ENCODE measurements at regions not wholly inside any gene's neighbourhood (a gene's known extent, or its start where the extent isn't known, plus 50 kb on each side); places are given as distances from the start of the nearest gene placed in this dataset.

DNA sequence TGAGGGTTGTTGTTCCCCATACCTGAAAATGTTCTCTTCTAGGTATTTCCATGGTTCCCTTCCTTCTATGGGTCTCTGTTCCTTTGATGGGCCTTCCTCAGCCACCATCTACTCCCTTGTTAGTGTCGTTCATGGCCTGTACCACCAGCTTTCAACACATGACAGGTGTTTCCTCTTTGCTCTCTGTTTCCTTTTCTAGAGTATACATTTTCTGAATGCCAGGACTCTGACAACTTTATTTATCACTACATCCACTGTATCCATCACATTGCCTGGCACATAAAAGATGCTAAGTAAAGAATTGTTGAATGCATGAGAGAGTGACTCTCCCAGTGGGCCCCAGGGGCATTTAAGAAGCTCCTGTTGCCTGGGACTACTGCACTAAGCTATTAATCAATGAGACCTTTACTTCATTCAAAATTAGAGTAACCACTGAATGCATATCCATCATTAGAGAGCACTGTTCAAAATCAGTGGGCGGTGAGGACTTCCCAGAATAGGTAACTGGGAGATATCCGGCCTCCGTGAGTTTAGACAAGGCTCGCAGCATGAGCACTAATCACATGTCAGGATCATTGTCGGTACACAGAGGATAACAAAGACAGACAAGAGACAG is 255.0 kb downstream of the CBLN1 start:
- TF ChIP-seq, protein P1, sequence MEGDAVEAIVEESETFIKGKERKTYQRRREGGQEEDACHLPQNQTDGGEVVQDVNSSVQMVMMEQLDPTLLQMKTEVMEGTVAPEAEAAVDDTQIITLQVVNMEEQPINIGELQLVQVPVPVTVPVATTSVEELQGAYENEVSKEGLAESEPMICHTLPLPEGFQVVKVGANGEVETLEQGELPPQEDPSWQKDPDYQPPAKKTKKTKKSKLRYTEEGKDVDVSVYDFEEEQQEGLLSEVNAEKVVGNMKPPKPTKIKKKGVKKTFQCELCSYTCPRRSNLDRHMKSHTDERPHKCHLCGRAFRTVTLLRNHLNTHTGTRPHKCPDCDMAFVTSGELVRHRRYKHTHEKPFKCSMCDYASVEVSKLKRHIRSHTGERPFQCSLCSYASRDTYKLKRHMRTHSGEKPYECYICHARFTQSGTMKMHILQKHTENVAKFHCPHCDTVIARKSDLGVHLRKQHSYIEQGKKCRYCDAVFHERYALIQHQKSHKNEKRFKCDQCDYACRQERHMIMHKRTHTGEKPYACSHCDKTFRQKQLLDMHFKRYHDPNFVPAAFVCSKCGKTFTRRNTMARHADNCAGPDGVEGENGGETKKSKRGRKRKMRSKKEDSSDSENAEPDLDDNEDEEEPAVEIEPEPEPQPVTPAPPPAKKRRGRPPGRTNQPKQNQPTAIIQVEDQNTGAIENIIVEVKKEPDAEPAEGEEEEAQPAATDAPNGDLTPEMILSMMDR (IDR thresholded peaks at IDR 0.05), result no peak
- no peak for TF ChIP-seq POLR2A (IDR thresholded peaks at IDR 0.05)
